K562 (cell line): ENCODE measurements at regions not wholly inside any gene's neighbourhood (a gene's known extent, or its start where the extent isn't known, plus 50 kb on each side); places are given as distances from the start of the nearest gene placed in this dataset.
A peak's percentile ranks its signal among the peaks of the same experiment; 100 is the strongest.

Experiments used
- ATAC-seq: fragments of 200-7000 bp; cut with Tn5 transposase; 3 replicates; pipeline ENCODE4 v1.9.1; 2020; ENCODE audit warnings: moderate library complexity
- BruUV-seq: library from RNA; stranded (reverse); fragments of 400-500 nt; replicated peaks from 2 replicates; lab custom pipeline; 2021; lab: Mats Ljungman, UMichigan
- CTCF ChIA-PET: fragments of 300-600 bp; formaldehyde crosslinking; extraction: SDS; loops from one replicate; lab custom pipeline; 2021; ENCODE audit warnings: low intra/inter-chr PET ratio; lab: Yijun Ruan, JAX
- POLR2A ChIA-PET: fragments of 300-600, 350-650 bp; sonication (Branson Sonifier 250); formaldehyde crosslinking; extraction: SDS; loops from one replicate; lab custom pipeline; 2021; ENCODE audit warnings: antibody characterized with exemption, inconsistent platforms; lab: Yijun Ruan, JAX
- DNase-seq, 4 experiments: peaks; one replicate each; pipeline versions ENCODE4 v3.0.0 to v3.0.0-alpha.2; 2011 to 2018; ENCODE audit warnings: low spot score in 3 of 4, mixed read lengths in 3 of 4; ENCODE audit errors: extremely low read depth in 1 of 4
- FAIRE-seq: peaks from 2 replicates; lab custom pipeline; 2011; peaks lifted over from hg19 to GRCh38; lab: Jason Lieb, UNC
- H2AFZ ChIP-seq: 2 replicates; pipeline ENCODE4 v1.6.0; 2011; ENCODE audit warnings: low read depth, low read length, control low read depth, inconsistent platforms
- H3K27ac ChIP-seq: fragments of 200-600 bp; 3 replicates; pipeline ENCODE4 v1.8.0; 2011; ENCODE audit warnings: low read depth, mild to moderate bottlenecking, control low read depth, inconsistent platforms, low read length, moderate library complexity, mixed read lengths; ENCODE audit errors: extremely low read depth
- H3K27me3 ChIP-seq, 2 experiments: fragments of 300-600 bp in 1 of 2; 2 replicates in 1 of 2; 3 replicates in 1 of 2; pipeline versions ENCODE4 v1.6.0 to v1.8.0; 2011; ENCODE audit warnings: inconsistent platforms in 2 of 2, low read length in 2 of 2, mild to moderate bottlenecking in 1 of 2, mixed read lengths in 1 of 2, moderate library complexity in 1 of 2; ENCODE audit not compliant: control insufficient read depth in 2 of 2, insufficient read depth in 2 of 2
- H3K36me3 ChIP-seq: fragments of 300-600 bp; 3 replicates; pipeline ENCODE4 v1.8.0; 2011; ENCODE audit warnings: mild to moderate bottlenecking, low read length, inconsistent platforms; ENCODE audit not compliant: control insufficient read depth, insufficient read depth
- H3K4me1 ChIP-seq, 2 experiments: fragments of 200-600 bp in 1 of 2; replicated peaks in 1 of 2; 2 replicates in 1 of 2; 3 replicates in 1 of 2; pipeline versions ENCODE4 v1.5.1 to v1.8.0; 2011; ENCODE audit warnings: inconsistent platforms in 2 of 2, low read length in 2 of 2, mild to moderate bottlenecking in 1 of 2, mixed read lengths in 1 of 2, moderate library complexity in 1 of 2; ENCODE audit not compliant: control insufficient read depth in 2 of 2, insufficient read depth in 2 of 2
- H3K4me2 ChIP-seq: 2 replicates; pipeline ENCODE4 v1.6.1; 2011; ENCODE audit warnings: low read length, control low read depth, inconsistent platforms, mixed read lengths; ENCODE audit not compliant: insufficient read depth
- H3K4me3 ChIP-seq: fragments of 200-600 bp; sonication (generic), shearing (Covaris generic); 2 replicates; pipeline ENCODE4 v1.5.1; 2016; ENCODE audit warnings: control low read depth, inconsistent platforms
- H3K79me2 ChIP-seq: fragments of 200-600 bp; 3 replicates; pipeline ENCODE4 v1.8.0; 2011; ENCODE audit warnings: low read length, inconsistent platforms; ENCODE audit not compliant: control insufficient read depth, insufficient read depth
- H3K9ac ChIP-seq, 2 experiments: 2 replicates each; pipeline versions ENCODE4 v1.6.0 to v1.6.1; 2011; ENCODE audit warnings: low read depth in 2 of 2, low read length in 2 of 2, control low read depth in 1 of 2, inconsistent platforms in 1 of 2, mild to moderate bottlenecking in 1 of 2, mixed read lengths in 1 of 2; ENCODE audit not compliant: insufficient read depth in 1 of 2
- H3K9me1 ChIP-seq: one replicate; pipeline ENCODE4 v1.6.0; 2011; ENCODE audit warnings: inconsistent platforms, mild to moderate bottlenecking, low read length, moderate library complexity; ENCODE audit not compliant: control insufficient read depth, insufficient read depth
- H3K9me3 ChIP-seq: replicated peaks from 2 replicates; pipeline ENCODE4 v1.5.1; 2011; ENCODE audit warnings: low read depth, low read length, inconsistent platforms; ENCODE audit not compliant: control insufficient read depth, insufficient read depth
- H4K20me1 ChIP-seq: replicated peaks from 2 replicates; pipeline ENCODE4 v1.6.1; 2011; ENCODE audit warnings: low read length, inconsistent platforms, mixed read lengths; ENCODE audit not compliant: control insufficient read depth, insufficient read depth
- ILK ChIP-seq: fragments of 450-650 bp; IDR thresholded peaks from 2 replicates; pipeline ENCODE4 v1.6.1; 2016; ENCODE audit warnings: missing genetic modification characterization, low read depth, mild to moderate bottlenecking, missing compliant biosample characterization, moderate library complexity, borderline replicate concordance
- L3MBTL2 ChIP-seq: fragments of 450-650 bp; IDR thresholded peaks from 2 replicates; pipeline ENCODE4 v1.6.1; 2016; ENCODE audit warnings: mild to moderate bottlenecking, moderate library complexity
- ZBTB1 ChIP-seq: sonication (generic); formaldehyde crosslinking; IDR thresholded peaks from 2 replicates; pipeline ENCODE4 v1.8.1; 2023; ENCODE audit warnings: missing genetic modification reagents, low read depth, mild to moderate bottlenecking, borderline replicate concordance
- WGBS: fragments of 100-300 bp; shearing (Covaris generic); methylation state at CpG from one replicate; pipeline ENCODE4 v1.1.6; 2016; ENCODE audit warnings: low coverage, mixed read lengths; ENCODE audit not compliant: insufficient coverage; ENCODE audit errors: missing lambda C conversion rate; 5-methylcytosine and 5-hydroxymethylcytosine counted together
- in situ Hi-C: fragments of 300-500 bp; cut with MboI; formaldehyde crosslinking; loops from 4 replicates; pipeline ENCODE4 v1.15.0; 2018; ENCODE audit warnings: inconsistent platforms, mixed read lengths
- intact Hi-C: fragments of 100-400 bp; cut with micrococcal nuclease; formaldehyde crosslinking; loops from 2 replicates; pipeline ENCODE4 v1.14.2; 2022
- TF ChIP-seq, protein P1 (sequence below): IDR thresholded peaks from 3 replicates; pipeline ENCODE4 v1.6.1; 2011; ENCODE audit warnings: borderline replicate concordance, mild to moderate bottlenecking; ENCODE audit not compliant: insufficient read length, insufficient read depth
- TF ChIP-seq, protein P2 (sequence below), 3 experiments: IDR thresholded peaks in 2 of 3; conservative IDR thresholded peaks in 1 of 3; 2 replicates each; pipeline ENCODE4 v1.5.1; 2011 to 2012; ENCODE audit warnings: low read length in 3 of 3, mild to moderate bottlenecking in 3 of 3, control low read depth in 2 of 3, improper control_type of control experiment in 1 of 3, inconsistent platforms in 1 of 3, low read depth in 1 of 3, mixed read lengths in 1 of 3, moderate library complexity in 1 of 3; ENCODE audit not compliant: insufficient read depth in 2 of 3
- TF ChIP-seq, protein P3 (sequence below), 2 experiments: fragments of 450-650 bp; formaldehyde crosslinking in 1 of 2; IDR thresholded peaks; 2 replicates each; pipeline versions ENCODE4 v1.4.0 to v1.6.1; 2014 to 2020; ENCODE audit warnings: mild to moderate bottlenecking in 2 of 2, borderline replicate concordance in 1 of 2, low read depth in 1 of 2

DNA sequence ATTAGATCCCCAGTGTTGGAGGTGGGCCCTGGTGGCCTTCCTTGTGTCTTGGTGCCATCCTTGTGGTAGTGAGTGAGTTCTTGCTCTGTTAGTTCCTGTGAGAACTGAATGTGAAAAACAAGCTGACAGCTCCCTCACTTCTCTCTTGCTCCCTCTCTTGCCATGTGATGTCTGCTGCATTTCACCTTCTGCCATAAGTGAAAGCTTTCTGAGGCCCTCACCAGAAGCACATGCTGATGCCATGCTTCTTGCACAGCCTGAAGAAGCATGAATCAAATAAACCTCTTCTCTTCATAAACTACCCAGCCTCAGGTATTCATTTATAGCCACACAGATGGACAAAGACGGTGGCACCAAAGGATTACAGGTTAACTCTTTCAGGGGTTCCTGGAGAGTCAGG, 166.1 kb upstream of the ETV3 start (continued):
- TF ChIP-seq, protein P1, sequence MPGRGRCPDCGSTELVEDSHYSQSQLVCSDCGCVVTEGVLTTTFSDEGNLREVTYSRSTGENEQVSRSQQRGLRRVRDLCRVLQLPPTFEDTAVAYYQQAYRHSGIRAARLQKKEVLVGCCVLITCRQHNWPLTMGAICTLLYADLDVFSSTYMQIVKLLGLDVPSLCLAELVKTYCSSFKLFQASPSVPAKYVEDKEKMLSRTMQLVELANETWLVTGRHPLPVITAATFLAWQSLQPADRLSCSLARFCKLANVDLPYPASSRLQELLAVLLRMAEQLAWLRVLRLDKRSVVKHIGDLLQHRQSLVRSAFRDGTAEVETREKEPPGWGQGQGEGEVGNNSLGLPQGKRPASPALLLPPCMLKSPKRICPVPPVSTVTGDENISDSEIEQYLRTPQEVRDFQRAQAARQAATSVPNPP = no peak
- TF ChIP-seq ZBTB1 (no peak), L3MBTL2 (peak; percentile 42; the same call in 1 of the 2 replicates)

DNA sequence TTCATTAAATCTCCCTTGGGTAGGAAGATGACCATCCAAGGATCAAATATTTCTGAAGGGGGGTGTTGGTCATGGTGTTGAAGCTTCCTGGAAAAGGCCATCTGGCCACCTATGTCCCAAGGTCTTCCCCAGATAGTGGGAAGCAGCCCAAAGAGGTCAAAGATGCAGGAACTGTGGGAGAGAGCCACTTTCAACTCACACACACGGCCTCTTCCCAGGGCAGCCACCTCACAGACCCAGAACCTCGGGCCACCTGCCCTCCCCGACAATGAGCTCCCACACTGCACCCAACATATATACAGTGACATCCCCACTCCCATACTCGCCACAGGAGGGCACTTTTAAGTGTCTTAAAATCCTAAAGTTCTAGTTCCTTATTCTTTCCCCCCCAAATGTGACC, 164.5 kb upstream of the ETV3 start:
- no peak overlapping the region for H3K27ac ChIP-seq
- ATAC-seq (peak; percentile 74), DNase-seq (no peak), FAIRE-seq (no peak)
- CTCF ChIA-PET = no interaction called here
- H3K4me2 ChIP-seq = no peak overlapping the region
- in situ Hi-C loops = no loop called here
- TF ChIP-seq ILK = no peak
- TF ChIP-seq, protein P2, sequence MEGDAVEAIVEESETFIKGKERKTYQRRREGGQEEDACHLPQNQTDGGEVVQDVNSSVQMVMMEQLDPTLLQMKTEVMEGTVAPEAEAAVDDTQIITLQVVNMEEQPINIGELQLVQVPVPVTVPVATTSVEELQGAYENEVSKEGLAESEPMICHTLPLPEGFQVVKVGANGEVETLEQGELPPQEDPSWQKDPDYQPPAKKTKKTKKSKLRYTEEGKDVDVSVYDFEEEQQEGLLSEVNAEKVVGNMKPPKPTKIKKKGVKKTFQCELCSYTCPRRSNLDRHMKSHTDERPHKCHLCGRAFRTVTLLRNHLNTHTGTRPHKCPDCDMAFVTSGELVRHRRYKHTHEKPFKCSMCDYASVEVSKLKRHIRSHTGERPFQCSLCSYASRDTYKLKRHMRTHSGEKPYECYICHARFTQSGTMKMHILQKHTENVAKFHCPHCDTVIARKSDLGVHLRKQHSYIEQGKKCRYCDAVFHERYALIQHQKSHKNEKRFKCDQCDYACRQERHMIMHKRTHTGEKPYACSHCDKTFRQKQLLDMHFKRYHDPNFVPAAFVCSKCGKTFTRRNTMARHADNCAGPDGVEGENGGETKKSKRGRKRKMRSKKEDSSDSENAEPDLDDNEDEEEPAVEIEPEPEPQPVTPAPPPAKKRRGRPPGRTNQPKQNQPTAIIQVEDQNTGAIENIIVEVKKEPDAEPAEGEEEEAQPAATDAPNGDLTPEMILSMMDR (IDR thresholded peaks at IDR 0.05 in 2 of 3, conservative IDR thresholded peaks at IDR 0.05 in 1 of 3; ENCODE audit: insufficient read depth in 2 of 3, low read depth in 1 of 3, low read length in 3 of 3) = peak in 1 of 3 experiments; percentile 22; a peak in 1 of 6 replicates
- TF ChIP-seq, protein P3, sequence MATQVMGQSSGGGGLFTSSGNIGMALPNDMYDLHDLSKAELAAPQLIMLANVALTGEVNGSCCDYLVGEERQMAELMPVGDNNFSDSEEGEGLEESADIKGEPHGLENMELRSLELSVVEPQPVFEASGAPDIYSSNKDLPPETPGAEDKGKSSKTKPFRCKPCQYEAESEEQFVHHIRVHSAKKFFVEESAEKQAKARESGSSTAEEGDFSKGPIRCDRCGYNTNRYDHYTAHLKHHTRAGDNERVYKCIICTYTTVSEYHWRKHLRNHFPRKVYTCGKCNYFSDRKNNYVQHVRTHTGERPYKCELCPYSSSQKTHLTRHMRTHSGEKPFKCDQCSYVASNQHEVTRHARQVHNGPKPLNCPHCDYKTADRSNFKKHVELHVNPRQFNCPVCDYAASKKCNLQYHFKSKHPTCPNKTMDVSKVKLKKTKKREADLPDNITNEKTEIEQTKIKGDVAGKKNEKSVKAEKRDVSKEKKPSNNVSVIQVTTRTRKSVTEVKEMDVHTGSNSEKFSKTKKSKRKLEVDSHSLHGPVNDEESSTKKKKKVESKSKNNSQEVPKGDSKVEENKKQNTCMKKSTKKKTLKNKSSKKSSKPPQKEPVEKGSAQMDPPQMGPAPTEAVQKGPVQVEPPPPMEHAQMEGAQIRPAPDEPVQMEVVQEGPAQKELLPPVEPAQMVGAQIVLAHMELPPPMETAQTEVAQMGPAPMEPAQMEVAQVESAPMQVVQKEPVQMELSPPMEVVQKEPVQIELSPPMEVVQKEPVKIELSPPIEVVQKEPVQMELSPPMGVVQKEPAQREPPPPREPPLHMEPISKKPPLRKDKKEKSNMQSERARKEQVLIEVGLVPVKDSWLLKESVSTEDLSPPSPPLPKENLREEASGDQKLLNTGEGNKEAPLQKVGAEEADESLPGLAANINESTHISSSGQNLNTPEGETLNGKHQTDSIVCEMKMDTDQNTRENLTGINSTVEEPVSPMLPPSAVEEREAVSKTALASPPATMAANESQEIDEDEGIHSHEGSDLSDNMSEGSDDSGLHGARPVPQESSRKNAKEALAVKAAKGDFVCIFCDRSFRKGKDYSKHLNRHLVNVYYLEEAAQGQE (IDR thresholded peaks at IDR 0.05; ENCODE audit: borderline replicate concordance) = peak; percentile 16; the same call in 1 of the 2 replicates
- TF ChIP-seq, protein P3 (CRISPR knock-in tag; IDR thresholded peaks at IDR 0.05; ENCODE audit: low read depth) = no peak
- POLR2A ChIA-PET = interaction anchor here (0.9 to 1.4 kb wide), 4 partner anchors 9 to 105 kb away, joined by 3 to 5 read pairs (median 4); no protein-coding TSS in a partner anchor
- H3K9ac ChIP-seq = no peak overlapping the region
- WGBS = 20% methylated on average over 4 of the region's 4 CpGs
- no peaks in the 10 kb centered on the region for H3K36me3 ChIP-seq
- H3K4me1 ChIP-seq = peaks cover 0 to 18% of the 10 kb centered on the region in 2 experiments; a peak in 4 of 5 replicates
- H3K4me3 ChIP-seq = no peak overlapping the region
- no peaks in the 10 kb centered on the region for H3K9me1 ChIP-seq
- no peaks in the 10 kb centered on the region for H3K27me3 ChIP-seq
- H3K79me2 ChIP-seq = no peaks in the 10 kb centered on the region
- H3K9me3 ChIP-seq = no peaks in the 10 kb centered on the region
- intact Hi-C loops = no loop called here
- H2AFZ ChIP-seq = no peak overlapping the region; the same call in 1 of the 2 replicates
- BruUV-seq = no TSS peak
- H4K20me1 ChIP-seq = no peaks in the 10 kb centered on the region
